H9 (cell line): ENCODE measurements at regions not wholly inside any gene's neighbourhood (a gene's known extent, or its start where the extent isn't known, plus 50 kb on each side); places are given as distances from the start of the nearest gene placed in this dataset.

Experiments
- DNase-seq: peaks from one replicate; pipeline ENCODE4 v3.0.0-alpha.2; 2017
- H2AFZ ChIP-seq: one replicate; pipeline ENCODE4 v1.6.1; 2013; ENCODE audit warnings: mild to moderate bottlenecking, low read length, control low read depth, moderate library complexity
- H2AK5ac ChIP-seq: 2 replicates; pipeline ENCODE4 v1.6.1; 2013; ENCODE audit warnings: low read length, control low read depth, mixed read lengths; ENCODE audit not compliant: insufficient read length
- H2BK120ac ChIP-seq: one replicate; pipeline ENCODE4 v1.6.1; 2013; ENCODE audit warnings: low read depth, mild to moderate bottlenecking, low read length, control low read depth, inconsistent platforms; ENCODE audit not compliant: poor library complexity, severe bottlenecking
- H2BK12ac ChIP-seq: 2 replicates; pipeline ENCODE4 v1.6.1; 2013; ENCODE audit warnings: low read length, control low read depth, mixed read lengths, low read depth; ENCODE audit not compliant: insufficient read length
- H2BK15ac ChIP-seq: 2 replicates; pipeline ENCODE4 v1.6.1; 2013; ENCODE audit warnings: low read depth, low read length, control low read depth
- H2BK20ac ChIP-seq: one replicate; pipeline ENCODE4 v1.6.1; 2013; ENCODE audit warnings: low read depth, mild to moderate bottlenecking, low read length, control low read depth, inconsistent platforms; ENCODE audit not compliant: poor library complexity, severe bottlenecking
- H2BK5ac ChIP-seq: 2 replicates; pipeline ENCODE4 v1.6.1; 2013; ENCODE audit warnings: low read length, control low read depth, mixed read lengths; ENCODE audit not compliant: insufficient read length
- H3K14ac ChIP-seq: 2 replicates; pipeline ENCODE4 v1.6.1; 2013; ENCODE audit warnings: low read length, control low read depth; ENCODE audit not compliant: insufficient read depth
- H3K18ac ChIP-seq: 2 replicates; pipeline ENCODE4 v1.6.1; 2013; ENCODE audit warnings: low read depth, mild to moderate bottlenecking, mixed read lengths, low read length, control low read depth; ENCODE audit not compliant: insufficient read length
- H3K23ac ChIP-seq: 2 replicates; pipeline ENCODE4 v1.6.1; 2013; ENCODE audit warnings: low read length, control low read depth, mixed read lengths, low read depth; ENCODE audit not compliant: insufficient read length
- H3K23me2 ChIP-seq: 2 replicates; pipeline ENCODE4 v1.6.1; 2013; ENCODE audit warnings: low read depth, mild to moderate bottlenecking, mixed read lengths, low read length, control low read depth; ENCODE audit not compliant: insufficient read length, poor library complexity, severe bottlenecking
- H3K27ac ChIP-seq: 2 replicates; pipeline ENCODE4 v1.5.1; 2013; ENCODE audit warnings: low read length, control low read depth, mixed read lengths, low read depth; ENCODE audit not compliant: insufficient read length
- H3K27me3 ChIP-seq: 2 replicates; pipeline ENCODE4 v1.6.1; 2013; ENCODE audit warnings: low read length, control low read depth, inconsistent platforms; ENCODE audit not compliant: insufficient read depth
- H3K4ac ChIP-seq: 2 replicates; pipeline ENCODE4 v1.6.1; 2013; ENCODE audit warnings: low read depth, mild to moderate bottlenecking, control low read depth, inconsistent platforms, low read length, moderate library complexity
- H3K4me1 ChIP-seq: 2 replicates; pipeline ENCODE4 v1.6.1; 2013; ENCODE audit warnings: low read length, control low read depth, inconsistent platforms; ENCODE audit not compliant: insufficient read depth
- H3K4me2 ChIP-seq: 2 replicates; pipeline ENCODE4 v1.6.1; 2013; ENCODE audit warnings: low read length, control low read depth, mixed read lengths; ENCODE audit not compliant: insufficient read length, insufficient read depth
- H3K56ac ChIP-seq: 2 replicates; pipeline ENCODE4 v1.6.1; 2013; ENCODE audit warnings: low read depth, mild to moderate bottlenecking, mixed read lengths, low read length, control low read depth; ENCODE audit not compliant: insufficient read length
- H3K79me1 ChIP-seq: 2 replicates; pipeline ENCODE4 v1.6.1; 2013; ENCODE audit warnings: low read depth, mild to moderate bottlenecking, moderate library complexity, low read length, control low read depth, inconsistent platforms; ENCODE audit not compliant: insufficient read depth, poor library complexity, severe bottlenecking
- H3K79me2 ChIP-seq: 2 replicates; pipeline ENCODE4 v1.6.1; 2013; ENCODE audit warnings: low read length, control low read depth, inconsistent platforms; ENCODE audit not compliant: insufficient read depth
- H3K9ac ChIP-seq: 2 replicates; pipeline ENCODE4 v1.6.1; 2013; ENCODE audit warnings: low read length, control low read depth, mixed read lengths; ENCODE audit not compliant: insufficient read length; ENCODE audit errors: extremely low read depth
- H3K9me3 ChIP-seq: one replicate; pipeline ENCODE4 v1.6.1; 2013; ENCODE audit warnings: low read depth, low read length, inconsistent platforms; ENCODE audit not compliant: control insufficient read depth
- H3T11ph ChIP-seq: one replicate; pipeline ENCODE4 v1.6.1; 2013; ENCODE audit warnings: mild to moderate bottlenecking, low read length, control low read depth, inconsistent platforms
- H4K20me1 ChIP-seq: one replicate; pipeline ENCODE4 v1.6.1; 2013; ENCODE audit not compliant: control insufficient read depth, insufficient read length, insufficient read depth
- H4K5ac ChIP-seq: 2 replicates; pipeline ENCODE4 v1.6.1; 2013; ENCODE audit warnings: low read depth, mild to moderate bottlenecking, mixed read lengths, low read length, control low read depth; ENCODE audit not compliant: insufficient read length
- H4K8ac ChIP-seq: replicated peaks from 2 replicates; pipeline ENCODE4 v1.6.1; 2013; ENCODE audit warnings: low read length, control low read depth, mixed read lengths, low read depth; ENCODE audit not compliant: insufficient read length
- H4K91ac ChIP-seq: 2 replicates; pipeline ENCODE4 v1.6.1; 2013; ENCODE audit warnings: low read depth, mild to moderate bottlenecking, moderate library complexity, mixed read lengths, low read length, control low read depth; ENCODE audit not compliant: insufficient read length
- H3K27ac Mint-ChIP-seq, 3 experiments: 2 replicates in 2 of 3; 3 replicates in 1 of 3; pipeline ENCODE4 v1.8.0; 2020 to 2021; ENCODE audit warnings: mixed read lengths in 3 of 3, mild to moderate bottlenecking in 1 of 3, moderate library complexity in 1 of 3
- H3K27me3 Mint-ChIP-seq: 2 replicates; pipeline ENCODE4 v1.8.0; 2021; ENCODE audit warnings: low read depth, mild to moderate bottlenecking, moderate library complexity, mixed read lengths
- H3K36me3 Mint-ChIP-seq, 3 experiments: 2 replicates in 2 of 3; 3 replicates in 1 of 3; pipeline ENCODE4 v1.8.0; 2020 to 2021; ENCODE audit warnings: low read depth in 3 of 3, mixed read lengths in 3 of 3; ENCODE audit not compliant: insufficient read depth in 1 of 3
- H3K4me1 Mint-ChIP-seq, 2 experiments: 2 replicates each; pipeline ENCODE4 v1.8.0; 2020; ENCODE audit warnings: mixed read lengths in 2 of 2
- H3K4me3 Mint-ChIP-seq, 2 experiments: 2 replicates in 1 of 2; 3 replicates in 1 of 2; pipeline ENCODE4 v1.8.0; 2020 to 2021; ENCODE audit warnings: mild to moderate bottlenecking in 2 of 2, mixed read lengths in 2 of 2, moderate library complexity in 1 of 2
- H3K9me3 Mint-ChIP-seq, 2 experiments: 2 replicates in 1 of 2; 3 replicates in 1 of 2; pipeline ENCODE4 v1.8.0; 2020; ENCODE audit warnings: mild to moderate bottlenecking in 2 of 2, mixed read lengths in 2 of 2, moderate library complexity in 1 of 2
- WGBS: extraction: QIAGEN DNeasy Blood & Tissue Kit; methylation state at CpG from one replicate; pipeline ENCODE4 v1.1.7; 2013; ENCODE audit warnings: missing lambda C conversion rate, low lambda C conversion rate, mixed read lengths; ENCODE audit not compliant: insufficient read length; ENCODE audit errors: extremely low coverage; 5-methylcytosine and 5-hydroxymethylcytosine counted together
- TF ChIP-seq, protein P1 (sequence below): fragments of 200-600 bp; sonication (generic); conservative IDR thresholded peaks from 3 replicates; pipeline ENCODE4 v1.8.0; 2021; ENCODE audit warnings: antibody characterized with exemption, mild to moderate bottlenecking

DNA sequence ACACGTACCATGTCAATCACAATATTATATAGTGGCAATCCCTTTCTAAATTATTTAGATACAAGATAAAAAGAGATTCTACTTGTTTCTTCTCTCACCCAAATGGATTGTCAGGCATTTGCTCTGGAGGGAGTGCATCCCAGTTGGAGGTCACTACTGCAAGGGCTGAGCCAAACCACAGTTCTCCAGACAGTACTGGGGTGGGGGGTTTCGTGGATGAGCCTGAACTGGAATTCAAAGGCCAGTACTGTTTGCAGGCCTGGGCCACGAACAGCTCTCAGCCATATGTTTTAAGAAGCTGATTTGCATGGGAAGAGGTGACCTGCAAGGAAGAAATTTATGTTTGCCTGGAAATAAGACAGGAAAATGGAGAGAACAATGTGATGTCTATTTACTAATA is 314.9 kb downstream of the PMP22 start:
- Mint-ChIP-seq H3K27ac (no peak overlapping the region), H3K27me3 (no peaks in the 10 kb centered on the region; the same call in 1 of the 2 replicates), H3K4me1 (no peaks in the 10 kb centered on the region), H3K9me3 (peaks cover 0 to 2% of the 10 kb centered on the region in 2 experiments; a peak in 1 of 5 replicates), H3K36me3 (no peaks in the 10 kb centered on the region), H3K4me3 (no peak overlapping the region)
- H3K79me2 ChIP-seq: no peaks in the 10 kb centered on the region
- H3K9ac ChIP-seq: no peak overlapping the region
- no peak overlapping the region for H2AK5ac ChIP-seq
- H3K18ac ChIP-seq: no peak overlapping the region
- H3K23me2 ChIP-seq: no peaks in the 10 kb centered on the region
- no peaks in the 10 kb centered on the region for H3K79me1 ChIP-seq
- H2BK15ac ChIP-seq: no peak overlapping the region
- H2AFZ ChIP-seq: no peak overlapping the region
- H3K23ac ChIP-seq: no peak overlapping the region
- no peak overlapping the region for H4K5ac ChIP-seq
- no peak overlapping the region for H3K14ac ChIP-seq
- no peak for DNase-seq
- H3K9me3 ChIP-seq: no peaks in the 10 kb centered on the region
- H4K91ac ChIP-seq: no peak overlapping the region
- H3K27ac ChIP-seq: no peak overlapping the region
- no peaks in the 10 kb centered on the region for H3K27me3 ChIP-seq
- H3T11ph ChIP-seq: no peak overlapping the region
- no peak overlapping the region for H2BK120ac ChIP-seq
- H3K56ac ChIP-seq: no peak overlapping the region
- H2BK12ac ChIP-seq: no peak overlapping the region
- no peaks in the 10 kb centered on the region for H3K4me1 ChIP-seq
- H2BK5ac ChIP-seq: no peak overlapping the region
- H4K8ac ChIP-seq: no peak overlapping the region
- no CpG with 5 or more reads among the region's 3 CpGs for WGBS
- no peak overlapping the region for H2BK20ac ChIP-seq
- no peak overlapping the region for H3K4ac ChIP-seq
- TF ChIP-seq, protein P1, sequence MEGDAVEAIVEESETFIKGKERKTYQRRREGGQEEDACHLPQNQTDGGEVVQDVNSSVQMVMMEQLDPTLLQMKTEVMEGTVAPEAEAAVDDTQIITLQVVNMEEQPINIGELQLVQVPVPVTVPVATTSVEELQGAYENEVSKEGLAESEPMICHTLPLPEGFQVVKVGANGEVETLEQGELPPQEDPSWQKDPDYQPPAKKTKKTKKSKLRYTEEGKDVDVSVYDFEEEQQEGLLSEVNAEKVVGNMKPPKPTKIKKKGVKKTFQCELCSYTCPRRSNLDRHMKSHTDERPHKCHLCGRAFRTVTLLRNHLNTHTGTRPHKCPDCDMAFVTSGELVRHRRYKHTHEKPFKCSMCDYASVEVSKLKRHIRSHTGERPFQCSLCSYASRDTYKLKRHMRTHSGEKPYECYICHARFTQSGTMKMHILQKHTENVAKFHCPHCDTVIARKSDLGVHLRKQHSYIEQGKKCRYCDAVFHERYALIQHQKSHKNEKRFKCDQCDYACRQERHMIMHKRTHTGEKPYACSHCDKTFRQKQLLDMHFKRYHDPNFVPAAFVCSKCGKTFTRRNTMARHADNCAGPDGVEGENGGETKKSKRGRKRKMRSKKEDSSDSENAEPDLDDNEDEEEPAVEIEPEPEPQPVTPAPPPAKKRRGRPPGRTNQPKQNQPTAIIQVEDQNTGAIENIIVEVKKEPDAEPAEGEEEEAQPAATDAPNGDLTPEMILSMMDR: no peak
- H4K20me1 ChIP-seq: no peaks in the 10 kb centered on the region
- H3K4me2 ChIP-seq: no peak overlapping the region
